ENCODE measurements at regions not wholly inside any gene's neighbourhood (a gene's known extent, or its start where the extent isn't known, plus 50 kb on each side); places are given as distances from the start of the nearest gene placed in this dataset.

DNA sequence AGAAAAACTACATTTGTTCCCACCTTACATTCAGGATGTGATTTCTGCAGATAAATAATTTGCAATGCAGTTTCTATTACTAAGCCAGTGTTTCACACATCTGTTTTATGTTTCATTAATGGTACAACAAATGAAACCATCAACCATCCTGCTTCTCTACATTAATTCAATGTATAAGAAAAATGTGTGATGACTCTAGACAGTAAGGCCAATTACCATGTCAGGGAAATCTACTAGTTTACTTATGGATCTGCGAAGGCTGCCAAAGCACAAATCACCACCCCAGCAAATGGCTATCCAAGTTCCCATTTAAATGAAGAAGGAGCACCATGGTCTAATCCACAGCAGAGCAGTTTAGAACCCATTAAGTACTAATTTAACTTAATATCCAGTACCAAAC is 50.1 kb upstream of the NCAM1 start:
- DNase-seq (ENCODE audit: low read depth), result no peak
